Activated gamma-delta T cell (primary cell): ENCODE measurements at regions not wholly inside any gene's neighbourhood (a gene's known extent, or its start where the extent isn't known, plus 50 kb on each side); places are given as distances from the start of the nearest gene placed in this dataset.

Experiments used
- DNase-seq: peaks from one replicate; lab custom pipeline; 2025; lab: John Stamatoyannopoulos, UW

- no peak for DNase-seq
Observed at GRCh38 chr4:181737744-181738143, 505.5 kb upstream of the TENM3 start.

- no peak for DNase-seq
Observed at GRCh38 chr4:181739031-181739430, 504.2 kb upstream of the TENM3 start.

GRCh38 chr4:181741513-181741912 is 501.7 kb upstream of the TENM3 start:
- DNase-seq = no peak

GRCh38 chr4:181745933-181746625 is 497.1 kb upstream of the TENM3 start:
- no peak for DNase-seq

GRCh38 chr4:181748581-181748980 is 494.6 kb upstream of the TENM3 start:
- DNase-seq = no peak

- DNase-seq = no peak
Observed at GRCh38 chr4:181752516-181752915, 490.7 kb upstream of the TENM3 start.

- DNase-seq = no peak
Observed at GRCh38 chr4:181753207-181753606, 490.0 kb upstream of the TENM3 start.

GRCh38 chr4:181755846-181756245 is 487.4 kb upstream of the TENM3 start:
- DNase-seq = no peak

- DNase-seq = no peak
Observed at GRCh38 chr4:181756451-181757095, 486.6 kb upstream of the TENM3 start.

- DNase-seq = no peak
Observed at GRCh38 chr4:181757098-181757497, 486.1 kb upstream of the TENM3 start.

- DNase-seq = no peak
Observed at GRCh38 chr4:181757910-181758660, 485.1 kb upstream of the TENM3 start.

- DNase-seq = no peak
Observed at GRCh38 chr4:181760560-181760959, 482.6 kb upstream of the TENM3 start.

GRCh38 chr4:181761156-181761555 is 482.0 kb upstream of the TENM3 start:
- no peak for DNase-seq

GRCh38 chr4:181766061-181766548 is 477.1 kb upstream of the TENM3 start:
- DNase-seq = no peak

GRCh38 chr4:181770971-181771370 is 472.2 kb upstream of the TENM3 start:
- no peak for DNase-seq

GRCh38 chr4:181775298-181775697 is 467.9 kb upstream of the TENM3 start:
- no peak for DNase-seq

- no peak for DNase-seq
Observed at GRCh38 chr4:181776264-181777054, 466.7 kb upstream of the TENM3 start.

- no peak for DNase-seq
Observed at GRCh38 chr4:181777518-181777917, 465.7 kb upstream of the TENM3 start.

GRCh38 chr4:181784881-181785280 is 458.3 kb upstream of the TENM3 start:
- DNase-seq = no peak

- DNase-seq = no peak
Observed at GRCh38 chr4:181792641-181793040, 450.6 kb upstream of the TENM3 start.

GRCh38 chr4:181793096-181793495 is 450.1 kb upstream of the TENM3 start:
- no peak for DNase-seq

GRCh38 chr4:181796502-181796901 is 446.7 kb upstream of the TENM3 start:
- DNase-seq = no peak
